HG03520 (cell line): ENCODE measurements at regions not wholly inside any gene's neighbourhood (a gene's known extent, or its start where the extent isn't known, plus 50 kb on each side); places are given as distances from the start of the nearest gene placed in this dataset.

Experiments used
- ATAC-seq: cut with Tn5 transposase; IDR thresholded peaks from one replicate; pipeline ENCODE4 v1.9.1; 2021; ENCODE audit warnings: mild to moderate bottlenecking, moderate library complexity; ENCODE audit not compliant: unreplicated experiment

GRCh38 chr6:165960695-165961094 lies 207.0 kb downstream of the TBXT start:
- ATAC-seq, result no peak

- no peak for ATAC-seq
Measured at GRCh38 chr6:165959627-165960026, 208.0 kb downstream of the TBXT start.

GRCh38 chr6:165956874-165957273 lies 210.8 kb downstream of the TBXT start:
- ATAC-seq, result no peak

GRCh38 chr6:165952514-165952913 lies 215.1 kb downstream of the TBXT start:
- ATAC-seq, result no peak

- no peak for ATAC-seq
Measured at GRCh38 chr6:165950316-165950715, 217.3 kb downstream of the TBXT start.

- no peak for ATAC-seq
Measured at GRCh38 chr6:165949324-165949723, 218.3 kb downstream of the TBXT start.

- ATAC-seq, result no peak
Measured at GRCh38 chr6:165944002-165944466, 223.6 kb downstream of the TBXT start.

- no peak for ATAC-seq
Measured at GRCh38 chr6:165941786-165942185, 225.9 kb downstream of the TBXT start.

- ATAC-seq, result no peak
Measured at GRCh38 chr6:165941249-165941775, 226.3 kb downstream of the TBXT start.

GRCh38 chr6:165940366-165940765 lies 227.3 kb downstream of the TBXT start:
- no peak for ATAC-seq

- ATAC-seq, result no peak
Measured at GRCh38 chr6:165939601-165940290, 227.9 kb downstream of the TBXT start.

GRCh38 chr6:165939047-165939446 lies 228.6 kb downstream of the TBXT start:
- no peak for ATAC-seq

- ATAC-seq, result no peak
Measured at GRCh38 chr6:165937564-165938358, 229.9 kb downstream of the TBXT start.

GRCh38 chr6:165936660-165937059 lies 231.0 kb downstream of the TBXT start:
- ATAC-seq, result no peak

GRCh38 chr6:165936096-165936495 lies 231.6 kb downstream of the TBXT start:
- ATAC-seq, result no peak

GRCh38 chr6:165931675-165932074 lies 236.0 kb downstream of the TBXT start:
- ATAC-seq, result no peak

- ATAC-seq, result no peak
Measured at GRCh38 chr6:165930668-165931214, 236.9 kb downstream of the TBXT start.

- no peak for ATAC-seq
Measured at GRCh38 chr6:165929607-165930006, 238.0 kb downstream of the TBXT start.

- ATAC-seq, result no peak
Measured at GRCh38 chr6:165926378-165926777, 241.3 kb downstream of the TBXT start.

GRCh38 chr6:165925474-165926156 lies 242.0 kb downstream of the TBXT start:
- no peak for ATAC-seq

GRCh38 chr6:165922309-165922794 lies 245.3 kb downstream of the TBXT start:
- ATAC-seq, result no peak
